Kidney (tissue), 13 donors: ENCODE measurements at regions not wholly inside any gene's neighbourhood (a gene's known extent, or its start where the extent isn't known, plus 50 kb on each side); places are given as distances from the start of the nearest gene placed in this dataset.

Source experiments
- DNase-seq, 5 donors: peaks; one replicate each; pipeline ENCODE4 v3.0.0-alpha.2; 2013 to 2020
- FAIRE-seq: peaks from 2 replicates; lab custom pipeline; 2012; peaks lifted over from hg19 to GRCh38; lab: Jason Lieb, UNC
- H3K27ac ChIP-seq, 2 donors: one replicate each; pipeline ENCODE4 v1.7.0; 2013; ENCODE audit warnings: low read depth in 2 of 2, low read length in 2 of 2, inconsistent platforms in 1 of 2
- H3K27me3 ChIP-seq: one replicate; pipeline ENCODE4 v1.7.1; 2013; ENCODE audit warnings: low read length, inconsistent platforms; ENCODE audit not compliant: control insufficient read depth, insufficient read depth
- H3K36me3 ChIP-seq, 3 donors: one replicate each; pipeline versions ENCODE4 v1.7.0 to v1.7.1; 2013; ENCODE audit warnings: low read length in 3 of 3, control low read depth in 1 of 3, inconsistent platforms in 1 of 3; ENCODE audit not compliant: insufficient read depth in 3 of 3, control insufficient read depth in 2 of 3
- H3K4me1 ChIP-seq, 3 donors: one replicate each; pipeline versions ENCODE4 v1.7.0 to v1.7.1; 2013; ENCODE audit warnings: low read length in 3 of 3, inconsistent platforms in 1 of 3, low read depth in 1 of 3; ENCODE audit not compliant: control insufficient read depth in 2 of 3, insufficient read depth in 2 of 3
- H3K4me3 ChIP-seq, 3 donors: one replicate each; pipeline versions ENCODE4 v1.7.0 to v1.8.1; 2013; ENCODE audit warnings: low read length in 3 of 3, control low read depth in 1 of 3, inconsistent platforms in 1 of 3
- H3K9ac ChIP-seq, 3 donors: one replicate each; pipeline versions ENCODE4 v1.7.0 to v1.7.1; 2013; ENCODE audit warnings: low read length in 3 of 3, control low read depth in 1 of 3, inconsistent platforms in 1 of 3
- H3K9me3 ChIP-seq, 3 donors: one replicate each; pipeline versions ENCODE4 v1.7.0 to v1.7.1; 2013; ENCODE audit warnings: low read length in 3 of 3, control low read depth in 1 of 3, inconsistent platforms in 1 of 3; ENCODE audit not compliant: control insufficient read depth in 2 of 3, insufficient read depth in 1 of 3
- intact Hi-C: fragments of 100-400 bp; cut with DNase I; formaldehyde crosslinking; loops from one replicate; pipeline ENCODE4 v1.11.1; 2022
- TF ChIP-seq, protein P1 (sequence below): IDR thresholded peaks from 3 replicates; pipeline ENCODE4 v1.5.1; 2012; ENCODE audit warnings: mild to moderate bottlenecking, moderate library complexity, borderline replicate concordance; ENCODE audit not compliant: insufficient read depth; ENCODE audit errors: extremely low read depth
- donor health status: control.
- donor health status: control.
- donor health status: control.
- donor health status: control.
- donor health status: control.
- donor health status: DM: yes; HTN: yes; CAD: no.
- donor health status: Normal renal cell carcinoma (clear cell type).

DNA sequence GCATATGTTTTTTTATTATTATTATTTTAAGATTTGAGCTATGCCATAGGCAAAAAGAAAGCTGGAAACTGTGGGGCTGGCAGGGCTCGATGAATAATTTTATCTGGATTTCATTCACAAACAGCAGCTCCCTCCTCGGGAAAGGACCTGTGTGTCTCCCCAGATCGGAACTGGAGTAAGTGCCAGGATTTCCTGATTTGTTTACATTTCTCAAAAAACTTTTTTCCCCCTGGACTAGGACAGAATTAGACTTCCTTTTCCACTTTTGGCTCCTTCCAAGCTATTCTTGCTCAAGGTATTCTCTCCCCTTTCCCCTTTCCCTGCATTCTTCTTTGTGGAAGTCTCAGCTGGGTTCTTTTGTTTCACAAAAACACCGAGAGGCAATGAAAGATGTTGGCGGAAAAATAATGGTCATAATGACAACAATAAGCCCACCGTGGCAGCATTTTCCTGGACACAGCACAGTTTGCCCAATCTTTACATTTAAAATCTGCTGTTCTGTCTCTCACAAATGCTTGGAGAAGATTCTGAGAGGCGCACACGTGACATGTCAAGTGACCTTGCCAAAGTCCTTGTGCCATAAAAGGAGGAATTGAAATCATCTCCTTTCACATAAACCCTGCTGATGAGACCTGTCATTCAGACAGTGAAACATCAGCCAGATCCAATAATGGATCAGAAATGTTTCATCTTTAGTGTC lies 85.8 kb upstream of the PREP start:
- Histone ChIP-seq H3K9ac (no peak overlapping the region), H3K27me3 (no peaks in the 10 kb centered on the region), H3K36me3 (no peaks in the 10 kb centered on the region), H3K27ac (peak overlapping the region in 1 of 2 donors; percentile 78), H3K4me1 (peaks cover 0 to 6% (median 0%) of the 10 kb centered on the region in 3 donors), H3K4me3 (peak overlapping the region in 1 of 3 donors; percentile 10), H3K9me3 (no peaks in the 10 kb centered on the region)
- FAIRE-seq (no peak), DNase-seq (peak in 1 of 5 donors; percentile 25)
- TF ChIP-seq, protein P1, sequence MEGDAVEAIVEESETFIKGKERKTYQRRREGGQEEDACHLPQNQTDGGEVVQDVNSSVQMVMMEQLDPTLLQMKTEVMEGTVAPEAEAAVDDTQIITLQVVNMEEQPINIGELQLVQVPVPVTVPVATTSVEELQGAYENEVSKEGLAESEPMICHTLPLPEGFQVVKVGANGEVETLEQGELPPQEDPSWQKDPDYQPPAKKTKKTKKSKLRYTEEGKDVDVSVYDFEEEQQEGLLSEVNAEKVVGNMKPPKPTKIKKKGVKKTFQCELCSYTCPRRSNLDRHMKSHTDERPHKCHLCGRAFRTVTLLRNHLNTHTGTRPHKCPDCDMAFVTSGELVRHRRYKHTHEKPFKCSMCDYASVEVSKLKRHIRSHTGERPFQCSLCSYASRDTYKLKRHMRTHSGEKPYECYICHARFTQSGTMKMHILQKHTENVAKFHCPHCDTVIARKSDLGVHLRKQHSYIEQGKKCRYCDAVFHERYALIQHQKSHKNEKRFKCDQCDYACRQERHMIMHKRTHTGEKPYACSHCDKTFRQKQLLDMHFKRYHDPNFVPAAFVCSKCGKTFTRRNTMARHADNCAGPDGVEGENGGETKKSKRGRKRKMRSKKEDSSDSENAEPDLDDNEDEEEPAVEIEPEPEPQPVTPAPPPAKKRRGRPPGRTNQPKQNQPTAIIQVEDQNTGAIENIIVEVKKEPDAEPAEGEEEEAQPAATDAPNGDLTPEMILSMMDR = no peak
- intact Hi-C loops = no loop called here

DNA sequence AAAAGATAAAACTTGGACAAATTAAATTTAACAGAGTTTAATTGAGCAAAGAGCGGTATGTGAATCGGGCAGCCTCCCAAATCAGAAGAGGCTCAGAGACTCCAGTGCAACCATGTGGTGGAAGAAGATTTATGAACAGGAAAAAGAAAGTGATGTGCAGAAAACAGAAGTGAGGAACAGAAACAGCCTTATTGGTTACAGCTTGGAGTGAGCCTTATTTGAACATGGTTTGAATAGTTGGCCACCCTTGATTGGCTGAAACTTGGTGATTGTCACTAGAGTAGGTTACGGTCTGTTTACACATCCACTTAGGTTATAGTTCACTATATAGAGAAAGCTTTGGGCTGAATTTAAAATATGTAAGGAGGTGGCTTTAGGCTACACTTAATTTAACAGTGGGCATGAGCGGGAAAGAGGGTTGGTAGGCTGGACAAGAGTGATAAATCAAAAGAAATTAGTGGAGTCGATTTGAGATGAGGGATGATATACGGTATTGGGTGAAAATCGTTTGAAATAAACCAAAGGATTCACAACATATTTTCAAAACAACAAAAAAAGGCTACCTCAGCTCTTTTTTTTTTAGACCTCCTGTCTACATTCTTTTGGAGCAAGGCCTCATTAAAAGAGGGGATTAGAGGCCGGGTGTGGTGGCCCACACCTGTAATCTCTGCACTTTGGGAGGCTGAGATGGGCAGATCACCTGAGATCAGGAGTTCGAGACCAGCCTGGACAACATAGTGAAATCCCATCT lies 84.3 kb upstream of the PREP start:
- intact Hi-C loops = no loop called here
- FAIRE-seq = no peak
- Histone ChIP-seq H3K36me3 (no peaks in the 10 kb centered on the region), H3K9me3 (no peaks in the 10 kb centered on the region), H3K9ac (no peak overlapping the region), H3K4me3 (no peak overlapping the region), H3K4me1 (no peaks in the 10 kb centered on the region), H3K27ac (no peak overlapping the region), H3K27me3 (no peaks in the 10 kb centered on the region)
- TF ChIP-seq, protein P1 = no peak
- DNase-seq = no peak

- no peak overlapping the region for H3K27ac ChIP-seq
- intact Hi-C loops = no loop called here
- FAIRE-seq (no peak), DNase-seq (no peak)
- H3K9me3 ChIP-seq = no peaks in the 10 kb centered on the region
- no peaks in the 10 kb centered on the region for H3K4me1 ChIP-seq
- no peak overlapping the region for H3K4me3 ChIP-seq
- H3K9ac ChIP-seq = no peak overlapping the region
- H3K27me3 ChIP-seq = no peaks in the 10 kb centered on the region
- TF ChIP-seq, protein P1 = no peak
- no peaks in the 10 kb centered on the region for H3K36me3 ChIP-seq
These were observed 82.6 kb upstream of the PREP start for GRCh38 chr6:105485456-105485855.
